Glomerular endothelial cell (primary cell): ENCODE measurements at regions not wholly inside any gene's neighbourhood (a gene's known extent, or its start where the extent isn't known, plus 50 kb on each side); places are given as distances from the start of the nearest gene placed in this dataset.

Experiments
- DNase-seq: peaks from one replicate; pipeline ENCODE4 v3.0.0-alpha.2; 2011; ENCODE audit warnings: low read depth, low spot score; ENCODE audit errors: extremely low read depth

- DNase-seq = no peak
Observed at GRCh38 chr6:144744720-144745119, 459.6 kb downstream of the UTRN start.

GRCh38 chr6:144745439-144745838 is 460.3 kb downstream of the UTRN start:
- DNase-seq = no peak

DNA sequence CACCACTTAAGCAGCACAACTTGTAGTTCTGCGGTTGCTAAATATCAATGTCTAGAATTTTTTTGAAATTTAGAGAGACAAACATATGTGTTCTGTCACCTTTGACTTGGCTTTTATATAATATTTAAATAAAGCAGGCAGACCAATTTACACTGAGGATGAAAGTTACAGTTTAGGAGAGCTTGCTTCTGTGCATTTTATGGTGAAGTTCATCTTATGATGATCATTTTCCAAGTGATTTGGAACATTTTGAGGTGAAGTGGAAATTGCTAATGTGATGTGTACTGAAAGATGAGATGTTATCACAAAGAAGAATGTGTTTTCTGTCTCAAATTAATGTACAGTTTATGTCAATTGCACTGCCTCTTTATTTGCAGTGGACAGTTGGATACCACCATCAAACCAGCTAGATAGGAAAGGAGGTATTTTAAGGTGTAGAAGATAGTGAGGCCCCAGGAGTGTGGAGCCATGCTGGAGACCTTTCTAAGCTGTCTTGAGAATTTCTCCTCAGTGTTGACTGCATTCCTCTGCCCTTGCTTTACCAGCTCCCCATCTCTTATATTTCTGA is 461.9 kb downstream of the UTRN start:
- DNase-seq = no peak

GRCh38 chr6:144749263-144749662 is 464.1 kb downstream of the UTRN start:
- no peak for DNase-seq

- DNase-seq = no peak
Observed at GRCh38 chr6:144753023-144753705, 468.0 kb downstream of the UTRN start.

DNA sequence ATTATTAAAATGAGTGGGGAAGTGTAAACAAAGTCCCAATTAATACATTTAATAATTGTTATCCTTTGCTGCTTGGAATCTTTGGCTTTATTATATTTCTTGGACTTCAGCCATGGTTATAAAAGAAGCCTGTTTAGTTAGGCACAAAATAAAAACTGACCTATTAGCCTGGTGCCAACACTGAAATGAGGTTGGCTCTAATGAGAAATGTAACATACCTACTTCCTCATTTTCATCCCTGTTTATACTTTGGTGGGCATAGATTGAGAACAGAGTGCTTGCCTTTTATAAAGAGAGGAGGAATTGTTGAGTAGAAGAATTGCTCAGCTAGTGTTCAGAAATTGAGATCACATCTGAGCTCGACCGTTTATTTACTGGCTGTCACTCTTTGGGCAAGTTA is 471.3 kb downstream of the UTRN start:
- no peak for DNase-seq

- no peak for DNase-seq
Observed at GRCh38 chr6:144757299-144757698, 472.2 kb downstream of the UTRN start.

- DNase-seq = no peak
Observed at GRCh38 chr6:144757730-144758129, 472.6 kb downstream of the UTRN start.

GRCh38 chr6:144758602-144759001 is 473.5 kb downstream of the UTRN start:
- no peak for DNase-seq

DNA sequence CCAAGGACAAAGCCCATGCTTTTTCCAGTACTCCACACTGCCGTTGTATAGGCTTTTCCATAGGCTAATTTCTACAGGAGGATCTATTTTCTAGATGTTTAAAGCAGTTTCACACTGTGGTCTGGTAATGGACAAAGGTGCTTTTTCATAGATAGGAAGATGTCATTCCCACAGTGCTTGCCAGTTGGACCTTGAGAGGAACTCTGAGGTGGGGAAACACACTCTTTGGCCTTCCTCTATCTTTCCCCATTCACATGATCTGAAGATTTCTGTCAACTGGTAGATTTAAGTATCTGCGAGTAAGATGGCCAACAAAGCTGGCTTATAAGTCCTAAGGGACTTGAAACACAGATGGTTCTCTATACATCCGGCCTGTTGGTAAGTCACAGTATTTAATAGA is 477.3 kb downstream of the UTRN start:
- DNase-seq = no peak

- no peak for DNase-seq
Observed at GRCh38 chr6:144767051-144767450, 481.9 kb downstream of the UTRN start.

DNA sequence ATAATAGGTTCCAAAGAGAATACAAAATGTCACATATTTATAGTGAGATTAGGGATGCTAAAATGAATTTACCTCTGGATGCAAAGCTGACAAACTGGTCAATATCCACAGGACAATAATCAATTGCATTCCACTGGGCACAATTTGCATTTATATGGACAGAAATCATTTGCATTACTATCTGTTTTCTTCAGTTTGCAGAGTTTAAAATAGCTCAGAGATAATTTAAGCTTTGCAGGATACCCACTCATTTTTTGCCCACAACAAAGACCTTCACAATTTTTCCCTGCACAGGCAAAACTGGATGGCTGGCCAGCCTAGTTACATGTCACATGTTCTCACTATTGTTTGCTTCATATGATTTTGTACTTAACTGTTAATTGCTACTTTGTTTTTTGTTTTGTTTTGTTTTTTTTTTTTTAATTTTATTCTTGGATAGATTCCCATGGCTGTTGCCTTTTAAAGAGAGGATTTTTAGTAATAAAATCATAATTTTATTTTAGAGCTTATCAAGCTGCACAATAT is 483.5 kb downstream of the UTRN start:
- DNase-seq = no peak

DNA sequence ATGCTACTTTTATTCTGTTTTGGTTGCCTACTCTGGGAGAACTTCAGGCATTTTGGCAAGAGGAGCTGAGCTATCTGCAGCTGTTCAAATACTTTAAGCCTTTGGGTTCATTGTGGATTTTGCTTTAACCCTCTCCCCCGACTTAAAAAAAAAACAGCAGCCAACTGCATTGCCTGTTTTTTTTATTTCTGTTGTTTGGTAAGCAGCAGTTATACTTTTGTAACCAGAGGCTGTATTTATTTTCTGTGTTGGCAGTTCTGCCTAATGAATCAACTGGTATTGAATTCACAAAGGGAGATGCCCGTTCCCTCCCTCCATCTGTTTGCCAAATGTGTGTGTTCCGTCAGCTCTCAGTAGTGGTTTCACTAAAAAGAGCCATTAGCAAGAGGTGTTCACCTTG is 484.0 kb downstream of the UTRN start:
- no peak for DNase-seq

DNA sequence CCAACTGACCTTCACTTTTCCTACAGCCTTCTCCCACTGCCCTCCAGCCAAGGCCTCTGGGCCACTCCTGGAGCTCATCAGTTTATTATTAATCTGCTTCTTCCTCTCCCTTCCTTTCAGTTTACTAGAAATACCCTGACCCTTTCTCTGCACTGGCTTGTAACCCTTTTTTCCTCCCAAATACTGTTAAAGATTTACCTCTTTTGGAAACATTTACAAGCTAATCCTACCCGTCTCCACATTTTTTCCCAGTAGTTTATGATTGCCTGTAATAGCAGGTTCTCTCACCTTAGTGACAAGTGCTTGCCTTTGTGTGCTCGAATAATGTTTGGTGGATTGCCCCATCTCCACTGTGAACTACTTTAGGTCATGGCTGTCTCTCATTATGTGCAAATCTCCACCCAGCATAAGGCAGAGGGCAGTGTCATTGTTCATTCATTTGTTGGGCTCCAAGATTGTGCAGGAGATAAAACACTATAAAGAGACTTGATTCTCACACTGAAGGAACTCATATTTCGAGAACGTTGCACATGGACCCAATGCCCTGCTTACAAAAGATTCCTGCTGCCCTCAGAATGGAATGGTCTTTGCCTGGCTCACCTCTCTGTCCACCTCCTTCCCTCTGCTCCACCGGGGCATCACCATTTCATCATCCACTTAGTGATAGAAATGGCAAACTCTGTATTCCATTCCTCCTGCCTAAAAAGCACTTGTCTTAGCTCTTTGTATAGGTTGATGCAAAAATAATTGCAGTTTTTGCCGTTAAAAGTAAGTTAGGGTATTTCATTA is 491.1 kb downstream of the UTRN start:
- no peak for DNase-seq

DNA sequence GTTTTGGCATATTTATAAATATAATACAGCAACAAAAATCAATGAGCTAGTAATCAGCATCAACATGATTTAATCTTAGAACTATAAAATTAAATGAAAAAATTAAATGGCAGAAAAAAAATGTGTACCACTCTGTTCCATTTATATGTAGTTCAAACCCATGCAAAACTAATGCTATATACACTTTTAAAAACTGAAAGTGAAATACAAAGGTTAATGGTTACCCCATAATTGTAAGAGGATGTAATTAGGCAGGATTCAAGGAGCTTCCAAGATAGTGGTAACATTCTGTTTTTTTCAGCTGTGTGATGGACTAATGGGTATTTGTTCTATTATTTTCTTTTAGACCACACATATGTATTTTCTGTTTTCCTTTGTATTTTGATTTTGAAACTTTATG is 492.1 kb downstream of the UTRN start:
- no peak for DNase-seq

DNA sequence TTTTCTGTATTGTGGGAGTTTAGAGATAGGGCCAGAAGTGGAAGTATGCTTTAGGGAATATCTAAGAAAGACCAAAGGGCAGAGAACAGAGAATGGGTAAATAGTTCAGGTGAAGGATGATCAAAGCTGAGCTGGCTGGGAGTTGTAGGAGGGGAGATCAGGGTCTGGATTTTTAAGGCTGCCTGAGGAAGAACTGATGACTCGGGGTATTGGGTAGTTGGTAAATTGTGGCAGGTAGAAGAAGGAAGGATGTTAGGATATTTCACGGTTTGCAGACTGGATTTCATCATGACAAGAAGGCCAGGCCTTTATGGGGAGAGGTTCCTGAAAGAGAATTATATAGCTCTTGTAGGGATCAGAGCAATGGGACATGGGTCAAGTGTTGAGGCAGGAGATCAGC is 492.9 kb downstream of the UTRN start:
- DNase-seq = no peak

- no peak for DNase-seq
Observed at GRCh38 chr6:144778773-144779492, 493.8 kb downstream of the UTRN start.

GRCh38 chr6:144781836-144782235 is 496.7 kb downstream of the UTRN start:
- DNase-seq = no peak

DNA sequence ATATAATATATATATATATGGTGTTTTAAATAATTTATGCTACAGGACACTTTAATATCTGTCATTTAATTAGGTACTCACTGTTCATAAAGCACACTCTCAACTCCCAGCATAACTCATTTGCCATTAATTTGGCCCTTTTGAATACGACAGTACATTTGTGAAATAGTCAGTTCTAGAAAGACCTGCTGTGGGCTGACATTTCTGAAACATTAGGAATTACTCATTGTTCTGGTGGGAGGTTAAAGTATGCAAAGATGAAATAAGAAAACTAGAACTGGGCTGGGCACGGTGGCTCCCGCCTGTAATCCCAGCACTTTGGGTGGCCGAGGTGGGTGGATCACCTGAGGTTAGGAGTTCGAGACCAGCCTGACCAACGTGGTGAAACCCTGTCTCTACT is 497.5 kb downstream of the UTRN start:
- no peak for DNase-seq

DNA sequence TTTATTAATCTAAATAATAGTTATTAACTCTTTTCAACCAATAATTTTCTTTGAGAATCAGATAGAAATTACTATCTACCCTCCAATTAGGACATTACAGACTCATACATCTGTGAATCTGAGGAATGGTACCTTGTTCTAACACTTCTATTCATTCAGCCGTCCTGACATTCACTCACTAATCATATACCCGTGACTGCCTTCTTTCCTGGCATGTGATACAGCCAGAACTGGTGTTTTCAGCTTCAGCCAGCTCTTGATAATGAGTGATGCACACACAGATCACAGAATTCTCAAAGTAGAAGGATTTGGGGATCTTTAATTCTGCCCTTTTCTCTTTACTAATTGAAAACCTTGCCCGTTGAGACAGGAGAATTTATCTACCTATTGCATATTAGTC is 499.9 kb downstream of the UTRN start:
- DNase-seq = no peak

DNA sequence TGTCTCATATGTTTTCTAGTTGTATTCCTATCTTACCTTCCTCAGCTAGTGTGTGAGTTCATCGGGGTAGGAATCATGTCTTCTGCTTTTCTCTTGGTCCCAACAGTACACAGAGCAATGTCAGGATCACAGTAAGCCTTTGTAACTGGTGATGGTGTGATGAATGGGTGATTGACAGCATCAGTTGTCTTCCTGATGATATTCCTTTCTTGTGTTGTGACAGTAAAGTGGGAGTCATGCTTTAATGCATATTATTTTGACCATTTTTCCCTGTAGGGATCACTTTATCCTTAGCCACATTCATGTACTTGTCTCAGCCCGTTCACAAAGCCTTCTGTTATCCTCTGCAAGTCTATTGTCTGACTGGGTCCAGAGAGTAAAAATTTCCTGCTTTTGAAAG is 501.7 kb downstream of the UTRN start:
- DNase-seq = no peak
